ENCODE measurements at regions not wholly inside any gene's neighbourhood (a gene's known extent, or its start where the extent isn't known, plus 50 kb on each side); places are given as distances from the start of the nearest gene placed in this dataset.

- DNase-seq (ENCODE audit: low spot score): no peak
- H3K27me3 ChIP-seq: no peaks in the 10 kb centered on the region
- H3K36me3 ChIP-seq (replicated peaks; ENCODE audit: insufficient read depth, low read depth): no peaks in the 10 kb centered on the region
- no peaks in the 10 kb centered on the region for H4K20me1 ChIP-seq (ENCODE audit: insufficient read depth, poor library complexity, severe bottlenecking)
- H3K4me1 ChIP-seq (ENCODE audit: insufficient read depth): no peaks in the 10 kb centered on the region
- H3K4me3 ChIP-seq: no peak overlapping the region
- no peak overlapping the region for H3K27ac ChIP-seq
- no peaks in the 10 kb centered on the region for H3K9me3 ChIP-seq (ENCODE audit: low read depth)
- 72% methylated on average over 4 of the region's 4 CpGs for WGBS (ENCODE audit: low lambda C conversion rate, missing lambda C conversion rate)
- TF ChIP-seq EZH2phosphoT487 (IDR thresholded peaks at IDR 0.05; ENCODE audit: low read depth, severe bottlenecking, unreplicated experiment) (no peak), EZH2 (IDR thresholded peaks at IDR 0.05; ENCODE audit: borderline replicate concordance) (no peak)
- TF ChIP-seq, protein P1, sequence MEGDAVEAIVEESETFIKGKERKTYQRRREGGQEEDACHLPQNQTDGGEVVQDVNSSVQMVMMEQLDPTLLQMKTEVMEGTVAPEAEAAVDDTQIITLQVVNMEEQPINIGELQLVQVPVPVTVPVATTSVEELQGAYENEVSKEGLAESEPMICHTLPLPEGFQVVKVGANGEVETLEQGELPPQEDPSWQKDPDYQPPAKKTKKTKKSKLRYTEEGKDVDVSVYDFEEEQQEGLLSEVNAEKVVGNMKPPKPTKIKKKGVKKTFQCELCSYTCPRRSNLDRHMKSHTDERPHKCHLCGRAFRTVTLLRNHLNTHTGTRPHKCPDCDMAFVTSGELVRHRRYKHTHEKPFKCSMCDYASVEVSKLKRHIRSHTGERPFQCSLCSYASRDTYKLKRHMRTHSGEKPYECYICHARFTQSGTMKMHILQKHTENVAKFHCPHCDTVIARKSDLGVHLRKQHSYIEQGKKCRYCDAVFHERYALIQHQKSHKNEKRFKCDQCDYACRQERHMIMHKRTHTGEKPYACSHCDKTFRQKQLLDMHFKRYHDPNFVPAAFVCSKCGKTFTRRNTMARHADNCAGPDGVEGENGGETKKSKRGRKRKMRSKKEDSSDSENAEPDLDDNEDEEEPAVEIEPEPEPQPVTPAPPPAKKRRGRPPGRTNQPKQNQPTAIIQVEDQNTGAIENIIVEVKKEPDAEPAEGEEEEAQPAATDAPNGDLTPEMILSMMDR (IDR thresholded peaks at IDR 0.05; ENCODE audit: poor library complexity): no peak
- no peak overlapping the region for H3K4me2 ChIP-seq
- no peaks in the 10 kb centered on the region for H3K79me2 ChIP-seq
- H3K9me2 ChIP-seq (replicated peaks; ENCODE audit: insufficient read depth): no peaks in the 10 kb centered on the region
- H2AFZ ChIP-seq: no peak overlapping the region
Measured at GRCh38 chr20:55513954-55514353, 491.4 kb downstream of the CBLN4 start.

- no peak for TF ChIP-seq EZH2phosphoT487 (IDR thresholded peaks at IDR 0.05; ENCODE audit: low read depth, severe bottlenecking, unreplicated experiment)
- no peak for TF ChIP-seq EZH2 (IDR thresholded peaks at IDR 0.05; ENCODE audit: borderline replicate concordance)
- TF ChIP-seq, protein P1 (IDR thresholded peaks at IDR 0.05; ENCODE audit: poor library complexity): no peak
- DNase-seq (ENCODE audit: low spot score): peak; percentile 17
- no peak overlapping the region for H3K4me2 ChIP-seq
- H3K27me3 ChIP-seq: no peaks in the 10 kb centered on the region
- H3K4me3 ChIP-seq: no peak overlapping the region
- 69% methylated on average over 4 of the region's 4 CpGs for WGBS (ENCODE audit: low lambda C conversion rate, missing lambda C conversion rate)
- H4K20me1 ChIP-seq (ENCODE audit: insufficient read depth, poor library complexity, severe bottlenecking): no peaks in the 10 kb centered on the region
- no peaks in the 10 kb centered on the region for H3K4me1 ChIP-seq (ENCODE audit: insufficient read depth)
- no peaks in the 10 kb centered on the region for H3K79me2 ChIP-seq
- no peak overlapping the region for H3K27ac ChIP-seq
- H3K36me3 ChIP-seq (replicated peaks; ENCODE audit: insufficient read depth, low read depth): no peaks in the 10 kb centered on the region
- no peaks in the 10 kb centered on the region for H3K9me3 ChIP-seq (ENCODE audit: low read depth)
- no peaks in the 10 kb centered on the region for H3K9me2 ChIP-seq (replicated peaks; ENCODE audit: insufficient read depth)
- H2AFZ ChIP-seq: no peak overlapping the region
Measured at GRCh38 chr20:55500130-55500529, 505.2 kb downstream of the CBLN4 start.

- no peaks in the 10 kb centered on the region for H3K27me3 ChIP-seq
- no peaks in the 10 kb centered on the region for H4K20me1 ChIP-seq (ENCODE audit: insufficient read depth, poor library complexity, severe bottlenecking)
- no peaks in the 10 kb centered on the region for H3K79me2 ChIP-seq
- no peak overlapping the region for H3K4me3 ChIP-seq
- H3K27ac ChIP-seq: peak overlapping the region; percentile 32
- TF ChIP-seq, protein P1 (IDR thresholded peaks at IDR 0.05; ENCODE audit: poor library complexity): no peak
- no peak for TF ChIP-seq EZH2 (IDR thresholded peaks at IDR 0.05; ENCODE audit: borderline replicate concordance)
- TF ChIP-seq EZH2phosphoT487 (IDR thresholded peaks at IDR 0.05; ENCODE audit: low read depth, severe bottlenecking, unreplicated experiment): no peak
- no peaks in the 10 kb centered on the region for H3K9me2 ChIP-seq (replicated peaks; ENCODE audit: insufficient read depth)
- H3K4me1 ChIP-seq (ENCODE audit: insufficient read depth): no peaks in the 10 kb centered on the region
- no peak overlapping the region for H3K4me2 ChIP-seq
- peak; percentile 16 for DNase-seq (ENCODE audit: low spot score)
- 72% methylated on average over 1 of the region's 1 CpG for WGBS (ENCODE audit: low lambda C conversion rate, missing lambda C conversion rate)
- no peaks in the 10 kb centered on the region for H3K9me3 ChIP-seq (ENCODE audit: low read depth)
- no peaks in the 10 kb centered on the region for H3K36me3 ChIP-seq (replicated peaks; ENCODE audit: insufficient read depth, low read depth)
- no peak overlapping the region for H2AFZ ChIP-seq
Measured at GRCh38 chr20:55488593-55488992, 516.7 kb downstream of the CBLN4 start.
